ENCODE measurements at regions not wholly inside any gene's neighbourhood (a gene's known extent, or its start where the extent isn't known, plus 50 kb on each side); places are given as distances from the start of the nearest gene placed in this dataset.

DNA sequence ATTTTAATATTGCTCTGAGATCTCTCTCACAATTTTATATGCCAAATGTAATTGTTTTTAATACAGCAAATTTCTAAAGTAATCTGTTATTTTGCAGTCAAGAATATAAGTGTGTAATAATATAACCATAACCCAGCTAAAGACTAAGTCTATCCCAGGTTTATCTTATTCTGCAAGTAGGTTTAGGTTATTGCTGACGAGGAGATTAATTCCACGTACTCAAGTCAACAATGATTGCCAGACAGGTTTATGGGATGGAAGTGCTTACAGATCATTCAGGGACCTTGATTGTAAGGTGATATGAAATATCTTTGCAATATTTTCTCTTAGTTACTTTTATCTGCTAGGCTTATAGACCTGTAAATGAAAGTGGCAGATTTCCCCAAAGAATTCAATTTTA is 698.3 kb downstream of the HDGFL1 start:
- TF ChIP-seq, protein P1, sequence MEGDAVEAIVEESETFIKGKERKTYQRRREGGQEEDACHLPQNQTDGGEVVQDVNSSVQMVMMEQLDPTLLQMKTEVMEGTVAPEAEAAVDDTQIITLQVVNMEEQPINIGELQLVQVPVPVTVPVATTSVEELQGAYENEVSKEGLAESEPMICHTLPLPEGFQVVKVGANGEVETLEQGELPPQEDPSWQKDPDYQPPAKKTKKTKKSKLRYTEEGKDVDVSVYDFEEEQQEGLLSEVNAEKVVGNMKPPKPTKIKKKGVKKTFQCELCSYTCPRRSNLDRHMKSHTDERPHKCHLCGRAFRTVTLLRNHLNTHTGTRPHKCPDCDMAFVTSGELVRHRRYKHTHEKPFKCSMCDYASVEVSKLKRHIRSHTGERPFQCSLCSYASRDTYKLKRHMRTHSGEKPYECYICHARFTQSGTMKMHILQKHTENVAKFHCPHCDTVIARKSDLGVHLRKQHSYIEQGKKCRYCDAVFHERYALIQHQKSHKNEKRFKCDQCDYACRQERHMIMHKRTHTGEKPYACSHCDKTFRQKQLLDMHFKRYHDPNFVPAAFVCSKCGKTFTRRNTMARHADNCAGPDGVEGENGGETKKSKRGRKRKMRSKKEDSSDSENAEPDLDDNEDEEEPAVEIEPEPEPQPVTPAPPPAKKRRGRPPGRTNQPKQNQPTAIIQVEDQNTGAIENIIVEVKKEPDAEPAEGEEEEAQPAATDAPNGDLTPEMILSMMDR (IDR thresholded peaks at IDR 0.05; ENCODE audit: insufficient read depth, low read length, poor library complexity, severe bottlenecking): no peak
- no peak for DNase-seq (ENCODE audit: low read depth)
- Histone ChIP-seq H3K4me3 (ENCODE audit: low read depth, low read length) (no peak overlapping the region), H3K27me3 (ENCODE audit: control insufficient read depth, insufficient read depth, low read length) (no peaks in the 10 kb centered on the region), H3K36me3 (ENCODE audit: control insufficient read depth, insufficient read depth, low read length) (no peaks in the 10 kb centered on the region)

GRCh38 chr6:23268348-23268747 is 699.0 kb downstream of the HDGFL1 start:
- Histone ChIP-seq H3K36me3 (ENCODE audit: control insufficient read depth, insufficient read depth, low read length) (no peaks in the 10 kb centered on the region), H3K27me3 (ENCODE audit: control insufficient read depth, insufficient read depth, low read length) (no peaks in the 10 kb centered on the region), H3K4me3 (ENCODE audit: low read depth, low read length) (no peak overlapping the region)
- TF ChIP-seq, protein P1 (IDR thresholded peaks at IDR 0.05; ENCODE audit: insufficient read depth, low read length, poor library complexity, severe bottlenecking): no peak
- no peak for DNase-seq (ENCODE audit: low read depth)

DNA sequence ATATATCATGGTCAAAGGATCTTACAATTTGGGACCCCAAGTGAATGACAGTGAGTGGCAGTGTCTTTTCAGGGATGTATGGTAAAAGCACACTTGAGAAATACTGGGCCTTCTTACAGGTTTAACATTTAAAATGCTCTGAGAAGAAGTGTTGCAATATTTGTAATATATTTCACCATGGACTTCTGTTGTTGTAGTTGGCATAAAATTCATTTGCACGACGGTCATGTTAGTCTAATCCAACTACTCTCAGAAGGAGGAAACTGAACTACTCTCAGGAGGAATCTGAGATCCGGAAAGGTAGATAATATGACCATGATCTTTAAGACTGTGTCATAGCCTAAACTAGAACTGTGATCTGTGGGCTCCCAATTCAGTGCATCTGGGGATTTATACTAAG is 700.1 kb downstream of the HDGFL1 start:
- DNase-seq (ENCODE audit: low read depth): no peak
- H3K4me3 ChIP-seq (ENCODE audit: low read depth, low read length): no peak overlapping the region
- TF ChIP-seq, protein P1 (IDR thresholded peaks at IDR 0.05; ENCODE audit: insufficient read depth, low read length, poor library complexity, severe bottlenecking): no peak

DNA sequence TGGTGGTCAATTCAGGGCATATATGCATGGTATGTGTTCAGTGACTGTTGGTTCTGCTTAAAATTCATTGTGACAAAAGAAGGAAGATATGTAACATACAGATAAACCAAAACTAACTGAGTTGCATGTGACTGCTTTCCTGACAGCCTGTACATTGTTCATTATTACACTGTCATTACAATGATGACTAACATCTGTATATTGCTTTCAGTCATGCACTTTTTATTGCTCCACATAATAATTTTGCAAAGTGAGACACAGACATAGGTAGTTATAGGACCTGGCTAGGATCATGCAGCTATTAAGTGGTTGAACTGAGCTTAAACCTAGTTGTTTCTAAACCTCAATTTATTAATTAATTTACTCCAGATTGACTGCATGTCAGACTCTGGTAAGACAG is 703.2 kb downstream of the HDGFL1 start:
- DNase-seq (ENCODE audit: low read depth): no peak
- TF ChIP-seq, protein P1 (IDR thresholded peaks at IDR 0.05; ENCODE audit: insufficient read depth, low read length, poor library complexity, severe bottlenecking): no peak
- H3K4me3 ChIP-seq (ENCODE audit: low read depth, low read length): no peak overlapping the region

More for the DNA sequence above, 700.1 kb downstream of the HDGFL1 start:
- Histone ChIP-seq H3K27me3 (ENCODE audit: control insufficient read depth, insufficient read depth, low read length) (no peaks in the 10 kb centered on the region), H3K36me3 (ENCODE audit: control insufficient read depth, insufficient read depth, low read length) (no peaks in the 10 kb centered on the region)

DNA sequence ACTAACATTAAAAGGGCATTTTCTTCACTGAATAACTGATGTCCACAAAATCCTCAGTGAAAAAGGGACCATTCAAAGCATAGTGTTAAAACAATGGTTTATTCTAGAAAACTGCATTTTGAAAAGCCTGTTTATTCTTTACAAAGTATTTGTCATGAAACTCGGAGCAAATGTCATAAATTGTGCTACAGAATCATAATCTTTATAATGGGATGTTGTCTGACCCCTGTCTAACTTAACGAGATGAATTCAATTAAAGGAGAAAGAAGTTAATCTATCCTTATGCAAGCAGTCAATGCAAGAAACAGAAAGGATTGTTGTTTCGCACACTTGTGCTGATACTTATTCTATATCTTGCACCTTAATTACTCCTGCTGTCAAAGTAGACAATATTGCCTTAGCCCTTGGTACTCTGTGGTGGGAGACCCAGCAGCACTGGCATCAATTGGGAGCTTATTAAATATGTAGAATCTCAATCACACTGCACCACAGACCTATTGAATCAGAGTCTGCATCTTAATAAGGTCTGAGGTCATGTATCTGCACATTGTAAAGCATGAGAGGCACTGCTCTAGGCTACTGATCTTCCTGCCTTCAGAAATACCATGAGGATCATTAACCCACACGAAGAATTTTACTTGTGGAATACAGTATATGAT is 708.3 kb downstream of the HDGFL1 start:
- no peak for DNase-seq (ENCODE audit: low read depth)
- Histone ChIP-seq H3K27me3 (ENCODE audit: control insufficient read depth, insufficient read depth, low read length) (no peaks in the 10 kb centered on the region), H3K4me3 (ENCODE audit: low read depth, low read length) (no peak overlapping the region), H3K36me3 (ENCODE audit: control insufficient read depth, insufficient read depth, low read length) (no peaks in the 10 kb centered on the region)
- TF ChIP-seq, protein P1 (IDR thresholded peaks at IDR 0.05; ENCODE audit: insufficient read depth, low read length, poor library complexity, severe bottlenecking): no peak

More for the DNA sequence above, 703.2 kb downstream of the HDGFL1 start:
- Histone ChIP-seq H3K36me3 (ENCODE audit: control insufficient read depth, insufficient read depth, low read length) (no peaks in the 10 kb centered on the region), H3K27me3 (ENCODE audit: control insufficient read depth, insufficient read depth, low read length) (no peaks in the 10 kb centered on the region)

GRCh38 chr6:23278180-23278532 is 708.8 kb downstream of the HDGFL1 start:
- no peak for DNase-seq (ENCODE audit: low read depth)
- no peaks in the 10 kb centered on the region for H3K36me3 ChIP-seq (ENCODE audit: control insufficient read depth, insufficient read depth, low read length)
- TF ChIP-seq, protein P1 (IDR thresholded peaks at IDR 0.05; ENCODE audit: insufficient read depth, low read length, poor library complexity, severe bottlenecking): no peak
- no peaks in the 10 kb centered on the region for H3K27me3 ChIP-seq (ENCODE audit: control insufficient read depth, insufficient read depth, low read length)
- no peak overlapping the region for H3K4me3 ChIP-seq (ENCODE audit: low read depth, low read length)

Measured in kidney epithelial cell (primary cell).